22Rv1 (cell line): ENCODE measurements at regions not wholly inside any gene's neighbourhood (a gene's known extent, or its start where the extent isn't known, plus 50 kb on each side); places are given as distances from the start of the nearest gene placed in this dataset.

Source experiments
- CTCF ChIP-seq: fragments of 450-650 bp; IDR thresholded peaks from 2 replicates; pipeline ENCODE4 v1.5.1; 2017; ENCODE audit warnings: mild to moderate bottlenecking
- ZFX ChIP-seq: fragments of 450-650 bp; IDR thresholded peaks from 2 replicates; pipeline ENCODE4 v1.6.1; 2017; ENCODE audit warnings: antibody characterized with exemption, borderline replicate concordance

- TF ChIP-seq CTCF (no peak), ZFX (no peak)
Measured at GRCh38 chr1:13992489-13993285, 292.7 kb downstream of the PRDM2 start.
